Thymus (tissue), 11 donors: ENCODE measurements at regions not wholly inside any gene's neighbourhood (a gene's known extent, or its start where the extent isn't known, plus 50 kb on each side); places are given as distances from the start of the nearest gene placed in this dataset.
A peak's percentile ranks its signal among the peaks of the same experiment; 100 is the strongest.

Experiments
- DNase-seq, 9 donors: peaks; one replicate each; pipeline ENCODE4 v3.0.0-alpha.2; 2013; ENCODE audit warnings: low spot score in 9 of 9, low read depth in 6 of 9, missing footprints in 1 of 9
- H3K27ac ChIP-seq, 2 donors: one replicate each; pipeline ENCODE4 v1.5.1; 2013; ENCODE audit warnings: control low read depth in 1 of 2, low read depth in 1 of 2, low read length in 1 of 2, mild to moderate bottlenecking in 1 of 2, moderate library complexity in 1 of 2
- H3K27me3 ChIP-seq, 2 donors: one replicate each; pipeline ENCODE4 v1.5.1; 2013; ENCODE audit warnings: low read length in 1 of 2; ENCODE audit not compliant: control insufficient read depth in 2 of 2, insufficient read depth in 1 of 2
- H3K36me3 ChIP-seq, 2 donors: one replicate each; pipeline ENCODE4 v1.5.1; 2013; ENCODE audit warnings: low read length in 1 of 2, mild to moderate bottlenecking in 1 of 2, moderate library complexity in 1 of 2; ENCODE audit not compliant: control insufficient read depth in 2 of 2, insufficient read depth in 2 of 2
- H3K4me1 ChIP-seq, 2 donors: one replicate each; pipeline ENCODE4 v1.5.1; 2013; ENCODE audit warnings: low read length in 2 of 2; ENCODE audit not compliant: control insufficient read depth in 2 of 2, insufficient read depth in 2 of 2
- H3K4me3 ChIP-seq, 2 donors: one replicate each; pipeline ENCODE4 v1.5.1; 2013; ENCODE audit warnings: low read length in 2 of 2, control low read depth in 1 of 2, mild to moderate bottlenecking in 1 of 2
- H3K9me3 ChIP-seq, 2 donors: one replicate each; pipeline ENCODE4 v1.5.1; 2013; ENCODE audit warnings: low read length in 1 of 2, mild to moderate bottlenecking in 1 of 2; ENCODE audit not compliant: control insufficient read depth in 2 of 2, insufficient read depth in 1 of 2
- WGBS: extraction: QIAGEN DNeasy Blood & Tissue Kit; methylation state at CpG from one replicate; pipeline ENCODE4 v1.1.7; 2013; 5-methylcytosine and 5-hydroxymethylcytosine counted together
- donor health status: healthy.

- H3K27me3 ChIP-seq, result no peaks in the 10 kb centered on the region
- H3K4me1 ChIP-seq, result no peaks in the 10 kb centered on the region
- no peaks in the 10 kb centered on the region for H3K9me3 ChIP-seq
- no peaks in the 10 kb centered on the region for H3K36me3 ChIP-seq
- no peak for DNase-seq
- WGBS, result 98% methylated on average over 3 of the region's 3 CpGs
- H3K4me3 ChIP-seq, result no peak overlapping the region
- H3K27ac ChIP-seq, result no peak overlapping the region
Observed at GRCh38 chr10:78313048-78313381, 279.4 kb downstream of the RPS24 start.

- Histone ChIP-seq H3K4me3 (no peak overlapping the region), H3K9me3 (no peaks in the 10 kb centered on the region), H3K4me1 (no peaks in the 10 kb centered on the region), H3K27me3 (no peaks in the 10 kb centered on the region), H3K36me3 (no peaks in the 10 kb centered on the region), H3K27ac (no peak overlapping the region)
- DNase-seq, result no peak
- WGBS, result 97% methylated on average over 3 of the region's 3 CpGs
Observed at GRCh38 chr10:78313636-78314035, 280.0 kb downstream of the RPS24 start.

GRCh38 chr10:78314651-78315050 is 281.0 kb downstream of the RPS24 start:
- Histone ChIP-seq H3K27me3 (no peaks in the 10 kb centered on the region), H3K4me3 (no peak overlapping the region), H3K4me1 (no peaks in the 10 kb centered on the region), H3K36me3 (no peaks in the 10 kb centered on the region), H3K27ac (no peak overlapping the region), H3K9me3 (no peaks in the 10 kb centered on the region)
- WGBS, result 100% methylated on average over 2 of the region's 2 CpGs
- DNase-seq, result no peak

GRCh38 chr10:78316451-78316931 is 282.8 kb downstream of the RPS24 start:
- no peaks in the 10 kb centered on the region for H3K27me3 ChIP-seq
- 89% methylated on average over 1 of the region's 1 CpG for WGBS
- no peaks in the 10 kb centered on the region for H3K36me3 ChIP-seq
- H3K4me3 ChIP-seq, result no peak overlapping the region
- no peak overlapping the region for H3K27ac ChIP-seq
- peaks cover 0 to 11% of the 10 kb centered on the region in 2 donors for H3K4me1 ChIP-seq
- no peak for DNase-seq
- H3K9me3 ChIP-seq, result no peaks in the 10 kb centered on the region

- no peaks in the 10 kb centered on the region for H3K27me3 ChIP-seq
- H3K36me3 ChIP-seq, result no peaks in the 10 kb centered on the region
- H3K9me3 ChIP-seq, result no peaks in the 10 kb centered on the region
- DNase-seq, result no peak
- 98% methylated on average over 1 of the region's 1 CpG for WGBS
- no peak overlapping the region for H3K4me3 ChIP-seq
- peaks cover 0 to 11% of the 10 kb centered on the region in 2 donors for H3K4me1 ChIP-seq
- H3K27ac ChIP-seq, result no peak overlapping the region
Observed at GRCh38 chr10:78318305-78318704, 284.6 kb downstream of the RPS24 start.

GRCh38 chr10:78319371-78319770 is 285.7 kb downstream of the RPS24 start:
- H3K27ac ChIP-seq, result no peak overlapping the region
- H3K4me1 ChIP-seq, result peaks cover 0 to 11% of the 10 kb centered on the region in 2 donors
- no peak overlapping the region for H3K4me3 ChIP-seq
- no peaks in the 10 kb centered on the region for H3K27me3 ChIP-seq
- H3K36me3 ChIP-seq, result no peaks in the 10 kb centered on the region
- no peak for DNase-seq
- H3K9me3 ChIP-seq, result no peaks in the 10 kb centered on the region
- WGBS, result 88% methylated on average over 7 of the region's 7 CpGs

- Histone ChIP-seq H3K4me3 (no peak overlapping the region), H3K27ac (no peak overlapping the region), H3K9me3 (no peaks in the 10 kb centered on the region), H3K4me1 (peaks cover 0 to 11% of the 10 kb centered on the region in 2 donors), H3K27me3 (no peaks in the 10 kb centered on the region), H3K36me3 (no peaks in the 10 kb centered on the region)
- 98% methylated on average over 2 of the region's 2 CpGs for WGBS
- no peak for DNase-seq
Observed at GRCh38 chr10:78319841-78320240, 286.2 kb downstream of the RPS24 start.

- Histone ChIP-seq H3K4me1 (peaks cover 0 to 11% of the 10 kb centered on the region in 2 donors), H3K27ac (no peak overlapping the region), H3K27me3 (no peaks in the 10 kb centered on the region), H3K36me3 (no peaks in the 10 kb centered on the region), H3K4me3 (no peak overlapping the region), H3K9me3 (no peaks in the 10 kb centered on the region)
- DNase-seq, result peak in 2 of 9 donors; percentile 26 to 49
- whole genome bisulfite sequencing, result 80% methylated on average over 5 of the region's 5 CpGs
Observed at GRCh38 chr10:78320506-78320905, 286.8 kb downstream of the RPS24 start.

- H3K9me3 ChIP-seq, result no peaks in the 10 kb centered on the region
- no peak for DNase-seq
- H3K27me3 ChIP-seq, result no peaks in the 10 kb centered on the region
- 97% methylated on average over 2 of the region's 2 CpGs for WGBS
- no peaks in the 10 kb centered on the region for H3K36me3 ChIP-seq
- H3K27ac ChIP-seq, result no peak overlapping the region
- no peak overlapping the region for H3K4me3 ChIP-seq
- H3K4me1 ChIP-seq, result peaks cover 0 to 11% of the 10 kb centered on the region in 2 donors
Observed at GRCh38 chr10:78321000-78321399, 287.3 kb downstream of the RPS24 start.

- Histone ChIP-seq H3K27ac (no peak overlapping the region), H3K36me3 (no peaks in the 10 kb centered on the region), H3K4me3 (no peak overlapping the region), H3K4me1 (peaks cover 0 to 11% of the 10 kb centered on the region in 2 donors), H3K9me3 (no peaks in the 10 kb centered on the region), H3K27me3 (no peaks in the 10 kb centered on the region)
- 96% methylated on average over 4 of the region's 4 CpGs for WGBS
- DNase-seq, result no peak
Observed at GRCh38 chr10:78321500-78321899, 287.8 kb downstream of the RPS24 start.
